ENCODE measurements at regions not wholly inside any gene's neighbourhood (a gene's known extent, or its start where the extent isn't known, plus 50 kb on each side); places are given as distances from the start of the nearest gene placed in this dataset.

DNA sequence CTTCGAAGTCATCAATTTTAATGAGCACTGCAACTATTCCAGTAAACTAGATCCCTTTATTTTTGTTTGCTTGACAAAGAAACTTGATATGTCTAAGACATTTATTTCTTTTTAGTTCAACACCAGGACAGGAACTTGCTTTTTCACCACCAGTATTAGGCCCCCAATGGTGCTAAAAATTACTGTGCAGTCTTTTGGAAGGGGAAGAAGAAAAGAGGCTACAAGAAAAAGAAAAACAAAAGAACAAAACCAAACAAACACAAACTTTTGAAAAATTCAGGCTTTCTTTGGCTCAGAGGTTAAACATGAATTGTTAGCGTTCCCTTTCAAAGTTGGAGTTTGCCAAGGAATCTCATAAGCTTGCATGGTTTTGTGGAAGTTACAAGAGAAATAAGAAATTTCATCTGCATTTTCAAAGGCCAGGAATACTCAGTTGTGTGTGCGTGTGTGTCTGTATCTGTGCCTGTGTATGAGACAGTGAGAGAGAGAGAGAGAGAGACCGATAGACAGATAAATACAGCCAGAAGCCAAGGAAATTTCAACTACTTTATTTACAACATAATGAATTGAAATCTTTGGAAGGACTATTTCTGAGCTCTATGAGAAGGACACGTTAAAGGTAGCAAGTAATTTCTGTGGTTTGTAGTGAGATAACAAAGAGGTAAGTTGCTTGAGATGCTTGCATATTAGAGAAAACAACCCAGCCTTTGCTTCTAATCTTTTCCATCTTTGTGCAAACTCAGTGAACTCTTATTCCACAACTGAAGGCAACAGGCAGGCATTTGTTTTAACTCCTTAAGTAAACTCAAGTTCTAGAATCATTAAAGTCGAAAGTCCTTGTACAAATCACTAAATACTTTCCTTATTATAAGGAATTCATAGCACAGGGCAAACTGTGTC lies 171.0 kb upstream of the CITED2 start:
- no peaks in the 10 kb centered on the region for H3F3A ChIP-seq (ENCODE audit: insufficient read depth, low read length)
- H3K27me3 ChIP-seq (replicated peaks; ENCODE audit: insufficient read depth, low read length) = no peaks in the 10 kb centered on the region
- H3K9ac ChIP-seq (ENCODE audit: low read length) = no peak overlapping the region
- H3K36me3 ChIP-seq (replicated peaks; ENCODE audit: insufficient read depth, low read length) = no peaks in the 10 kb centered on the region
- H4K20me1 ChIP-seq (ENCODE audit: insufficient read depth, low read length) = no peaks in the 10 kb centered on the region
- no peak overlapping the region for H3K27ac ChIP-seq (ENCODE audit: low read length)
- no peaks in the 10 kb centered on the region for H3K4me1 ChIP-seq (ENCODE audit: low read length)
- DNase-seq = no peak
- TF ChIP-seq EZH2phosphoT487 (IDR thresholded peaks at IDR 0.05; ENCODE audit: low read length) = no peak
- no peak for TF ChIP-seq EZH2 (optimal IDR thresholded peaks at IDR 0.05; ENCODE audit: low read depth, low read length)
- TF ChIP-seq, protein P1, sequence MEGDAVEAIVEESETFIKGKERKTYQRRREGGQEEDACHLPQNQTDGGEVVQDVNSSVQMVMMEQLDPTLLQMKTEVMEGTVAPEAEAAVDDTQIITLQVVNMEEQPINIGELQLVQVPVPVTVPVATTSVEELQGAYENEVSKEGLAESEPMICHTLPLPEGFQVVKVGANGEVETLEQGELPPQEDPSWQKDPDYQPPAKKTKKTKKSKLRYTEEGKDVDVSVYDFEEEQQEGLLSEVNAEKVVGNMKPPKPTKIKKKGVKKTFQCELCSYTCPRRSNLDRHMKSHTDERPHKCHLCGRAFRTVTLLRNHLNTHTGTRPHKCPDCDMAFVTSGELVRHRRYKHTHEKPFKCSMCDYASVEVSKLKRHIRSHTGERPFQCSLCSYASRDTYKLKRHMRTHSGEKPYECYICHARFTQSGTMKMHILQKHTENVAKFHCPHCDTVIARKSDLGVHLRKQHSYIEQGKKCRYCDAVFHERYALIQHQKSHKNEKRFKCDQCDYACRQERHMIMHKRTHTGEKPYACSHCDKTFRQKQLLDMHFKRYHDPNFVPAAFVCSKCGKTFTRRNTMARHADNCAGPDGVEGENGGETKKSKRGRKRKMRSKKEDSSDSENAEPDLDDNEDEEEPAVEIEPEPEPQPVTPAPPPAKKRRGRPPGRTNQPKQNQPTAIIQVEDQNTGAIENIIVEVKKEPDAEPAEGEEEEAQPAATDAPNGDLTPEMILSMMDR (IDR thresholded peaks at IDR 0.05; ENCODE audit: low read length) = no peak
- H3K4me2 ChIP-seq (ENCODE audit: low read depth, low read length) = no peak overlapping the region
- no peaks in the 10 kb centered on the region for H3K9me2 ChIP-seq (replicated peaks; ENCODE audit: insufficient read depth, low read length)
- no peaks in the 10 kb centered on the region for H3K9me3 ChIP-seq (replicated peaks; ENCODE audit: insufficient read depth, low read length)
- H3K4me3 ChIP-seq (ENCODE audit: low read length) = no peak overlapping the region
- H3K79me2 ChIP-seq (ENCODE audit: low read length) = no peaks in the 10 kb centered on the region
- no peak overlapping the region for H2AFZ ChIP-seq (ENCODE audit: low read length)

DNA sequence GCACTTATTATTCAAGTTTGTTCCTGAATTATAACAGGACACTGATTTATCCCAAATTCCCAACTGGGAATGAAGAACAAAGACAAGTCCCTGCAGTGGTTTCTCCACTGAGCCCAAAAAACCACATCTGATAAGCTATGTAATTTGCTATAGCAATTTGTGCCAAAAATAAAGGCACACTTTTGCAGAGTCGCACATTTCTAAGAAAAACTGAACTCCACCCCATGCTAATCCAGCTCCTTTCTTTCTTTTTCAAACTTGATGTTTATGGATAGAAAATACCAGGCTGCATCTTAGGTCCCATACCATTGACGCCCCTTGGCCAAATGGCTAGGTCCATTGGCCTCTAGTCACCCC lies 170.2 kb upstream of the CITED2 start:
- Histone ChIP-seq H3K4me3 (ENCODE audit: low read length) (no peak overlapping the region), H3K9ac (ENCODE audit: low read length) (no peak overlapping the region), H3K9me2 (replicated peaks; ENCODE audit: insufficient read depth, low read length) (no peaks in the 10 kb centered on the region), H3K4me1 (ENCODE audit: low read length) (no peaks in the 10 kb centered on the region), H3K27ac (ENCODE audit: low read length) (no peak overlapping the region), H3K27me3 (replicated peaks; ENCODE audit: insufficient read depth, low read length) (no peaks in the 10 kb centered on the region), H3K79me2 (ENCODE audit: low read length) (no peaks in the 10 kb centered on the region), H3F3A (ENCODE audit: insufficient read depth, low read length) (no peaks in the 10 kb centered on the region), H3K36me3 (replicated peaks; ENCODE audit: insufficient read depth, low read length) (no peaks in the 10 kb centered on the region), H3K4me2 (ENCODE audit: low read depth, low read length) (no peak overlapping the region), H4K20me1 (ENCODE audit: insufficient read depth, low read length) (no peaks in the 10 kb centered on the region), H2AFZ (ENCODE audit: low read length) (no peak overlapping the region), H3K9me3 (replicated peaks; ENCODE audit: insufficient read depth, low read length) (no peaks in the 10 kb centered on the region)
- no peak for TF ChIP-seq EZH2phosphoT487 (IDR thresholded peaks at IDR 0.05; ENCODE audit: low read length)
- TF ChIP-seq, protein P1 (IDR thresholded peaks at IDR 0.05; ENCODE audit: low read length) = no peak
- TF ChIP-seq EZH2 (optimal IDR thresholded peaks at IDR 0.05; ENCODE audit: low read depth, low read length) = no peak
- no peak for DNase-seq

DNA sequence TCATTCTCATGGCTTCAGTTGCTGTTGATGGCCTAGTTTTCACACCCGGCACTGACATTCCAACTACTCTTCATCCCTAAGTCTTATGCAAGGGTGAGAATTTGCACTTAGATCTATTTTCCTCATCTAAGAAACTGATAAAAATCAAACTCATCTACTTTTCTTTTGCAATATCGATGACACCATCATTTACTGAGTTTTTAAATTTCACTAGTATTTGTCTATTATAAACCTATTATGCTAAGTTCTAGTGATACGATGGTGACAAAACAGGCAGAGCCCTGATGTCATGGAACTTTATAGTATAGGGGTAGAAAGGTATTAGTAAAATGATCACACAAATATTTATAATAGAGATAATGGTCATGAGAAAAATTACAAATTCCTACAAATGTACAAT lies 167.9 kb upstream of the CITED2 start:
- Histone ChIP-seq H3K9me3 (replicated peaks; ENCODE audit: insufficient read depth, low read length) (no peaks in the 10 kb centered on the region), H2AFZ (ENCODE audit: low read length) (no peak overlapping the region), H3K9me2 (replicated peaks; ENCODE audit: insufficient read depth, low read length) (no peaks in the 10 kb centered on the region), H3K4me1 (ENCODE audit: low read length) (no peaks in the 10 kb centered on the region), H3K9ac (ENCODE audit: low read length) (no peak overlapping the region), H3K27me3 (replicated peaks; ENCODE audit: insufficient read depth, low read length) (no peaks in the 10 kb centered on the region), H3K4me2 (ENCODE audit: low read depth, low read length) (no peak overlapping the region), H3K27ac (ENCODE audit: low read length) (no peak overlapping the region), H4K20me1 (ENCODE audit: insufficient read depth, low read length) (no peaks in the 10 kb centered on the region), H3K36me3 (replicated peaks; ENCODE audit: insufficient read depth, low read length) (no peaks in the 10 kb centered on the region), H3K4me3 (ENCODE audit: low read length) (no peak overlapping the region), H3K79me2 (ENCODE audit: low read length) (no peaks in the 10 kb centered on the region), H3F3A (ENCODE audit: insufficient read depth, low read length) (no peaks in the 10 kb centered on the region)
- DNase-seq = no peak
- no peak for TF ChIP-seq EZH2phosphoT487 (IDR thresholded peaks at IDR 0.05; ENCODE audit: low read length)
- TF ChIP-seq, protein P1 (IDR thresholded peaks at IDR 0.05; ENCODE audit: low read length) = no peak
- TF ChIP-seq EZH2 (optimal IDR thresholded peaks at IDR 0.05; ENCODE audit: low read depth, low read length) = no peak
